GM23338 (cell line): ENCODE measurements at regions not wholly inside any gene's neighbourhood (a gene's known extent, or its start where the extent isn't known, plus 50 kb on each side); places are given as distances from the start of the nearest gene placed in this dataset.

Experiments
- ATAC-seq: fragments of 200-7000 bp; cut with Tn5 transposase; 3 replicates; pipeline ENCODE4 v1.9.1; 2020
- DNase-seq: peaks from one replicate; pipeline ENCODE4 v3.0.0-alpha.2; 2015; ENCODE audit warnings: low spot score
- H2AFZ ChIP-seq: fragments of 200-600 bp; sonication (generic); 2 replicates; pipeline ENCODE4 v1.8.0; 2016; ENCODE audit warnings: antibody characterized with exemption, mild to moderate bottlenecking, moderate library complexity
- H3F3A ChIP-seq: fragments of 200-600 bp; sonication (generic); replicated peaks from 2 replicates; pipeline ENCODE4 v1.8.0; 2017; ENCODE audit warnings: antibody characterized with exemption, mixed run types, low read depth
- H3K27ac ChIP-seq: fragments of 200-600 bp; sonication (generic); 2 replicates; pipeline ENCODE4 v1.6.1; 2016; ENCODE audit warnings: low read depth
- H3K27me3 ChIP-seq: fragments of 200-600 bp; sonication (generic); 2 replicates; pipeline ENCODE4 v1.8.0; 2016; ENCODE audit warnings: mild to moderate bottlenecking, mixed run types, moderate library complexity; ENCODE audit not compliant: insufficient read depth
- H3K36me3 ChIP-seq: fragments of 200-600 bp; sonication (generic); 2 replicates; pipeline ENCODE4 v1.8.0; 2016; ENCODE audit warnings: mild to moderate bottlenecking; ENCODE audit not compliant: insufficient read depth
- H3K4me1 ChIP-seq: fragments of 200-600 bp; sonication (generic); 2 replicates; pipeline ENCODE4 v1.8.0; 2016; ENCODE audit warnings: mild to moderate bottlenecking, moderate library complexity; ENCODE audit not compliant: insufficient read depth
- H3K4me2 ChIP-seq: fragments of 200-600 bp; sonication (generic); 2 replicates; pipeline ENCODE4 v1.7.1; 2017; ENCODE audit warnings: mixed run types
- H3K4me3 ChIP-seq: fragments of 200-600 bp; sonication (generic); 2 replicates; pipeline ENCODE4 v1.6.1; 2016; ENCODE audit warnings: mixed run types
- H3K79me2 ChIP-seq: fragments of 200-600 bp; sonication (generic); replicated peaks from 2 replicates; pipeline ENCODE4 v1.8.0; 2017; ENCODE audit warnings: mild to moderate bottlenecking; ENCODE audit not compliant: insufficient read depth
- H3K9me2 ChIP-seq: fragments of 200-600 bp; sonication (generic); 2 replicates; pipeline ENCODE4 v1.8.0; 2017; ENCODE audit not compliant: insufficient read depth
- H4K20me1 ChIP-seq: fragments of 200-600 bp; sonication (generic); replicated peaks from 2 replicates; pipeline ENCODE4 v1.8.0; 2017; ENCODE audit warnings: mild to moderate bottlenecking; ENCODE audit not compliant: insufficient read depth
- H3K27ac Mint-ChIP-seq: 2 replicates; pipeline ENCODE4 v1.8.0; 2020; ENCODE audit warnings: inconsistent platforms, mild to moderate bottlenecking, moderate library complexity, mixed read lengths
- H3K27me3 Mint-ChIP-seq: 3 replicates; pipeline ENCODE4 v1.8.0; 2022; ENCODE audit warnings: low read depth, mild to moderate bottlenecking, moderate library complexity, mixed read lengths, inconsistent platforms; ENCODE audit not compliant: insufficient read depth, poor library complexity
- H3K36me3 Mint-ChIP-seq: 3 replicates; pipeline ENCODE4 v1.8.0; 2021; ENCODE audit warnings: low read depth, mild to moderate bottlenecking, inconsistent platforms, moderate library complexity, mixed read lengths
- H3K4me1 Mint-ChIP-seq: 3 replicates; pipeline ENCODE4 v1.8.0; 2020; ENCODE audit warnings: mild to moderate bottlenecking, inconsistent platforms, mixed read lengths
- H3K4me3 Mint-ChIP-seq: 3 replicates; pipeline ENCODE4 v1.8.0; 2021; ENCODE audit warnings: moderate library complexity, mild to moderate bottlenecking, inconsistent platforms, mixed read lengths
- H3K9me3 Mint-ChIP-seq: 3 replicates; pipeline ENCODE4 v1.8.0; 2020; ENCODE audit warnings: moderate library complexity, mild to moderate bottlenecking, inconsistent platforms, mixed read lengths
- CREB1 ChIP-seq: fragments of 250-450 bp; sonication (Bioruptor Pico); IDR thresholded peaks from 2 replicates; pipeline ENCODE4 v1.5.0; 2020; ENCODE audit warnings: low read depth, mild to moderate bottlenecking, moderate library complexity
- CTCF ChIP-seq, 2 experiments: fragments of 200-600 bp in 1 of 2; sonication (generic) in 1 of 2; conservative IDR thresholded peaks; 2 replicates each; pipeline versions ENCODE4 v1.5.1 to v1.6.1; 2016 to 2017; ENCODE audit warnings: antibody characterized with exemption in 2 of 2, low read depth in 2 of 2, mild to moderate bottlenecking in 2 of 2, moderate library complexity in 1 of 2
- EZH2 ChIP-seq: fragments of 200-600 bp; sonication (generic); IDR thresholded peaks from one replicate; pipeline ENCODE4 v1.8.0; 2017; ENCODE audit warnings: antibody characterized with exemption, mild to moderate bottlenecking, low read depth; ENCODE audit not compliant: unreplicated experiment
- EZH2phosphoT487 ChIP-seq: fragments of 200-600 bp; sonication (generic); IDR thresholded peaks from one replicate; pipeline ENCODE4 v1.8.1; 2018; ENCODE audit warnings: antibody characterized with exemption; ENCODE audit not compliant: unreplicated experiment
- JUNB ChIP-seq: IDR thresholded peaks from one replicate; pipeline ENCODE4 v1.6.1; 2016; ENCODE audit warnings: antibody characterized with exemption; ENCODE audit not compliant: unreplicated experiment
- POLR2AphosphoS5 ChIP-seq: IDR thresholded peaks from 2 replicates; pipeline ENCODE4 v1.6.1; 2016; ENCODE audit warnings: antibody characterized with exemption, low read depth
- STAT1 ChIP-seq: IDR thresholded peaks from one replicate; pipeline ENCODE4 v1.6.1; 2016; ENCODE audit warnings: antibody characterized with exemption; ENCODE audit not compliant: unreplicated experiment
- ZNF114 ChIP-seq: fragments of 250-450 bp; sonication (Bioruptor Pico); IDR thresholded peaks from 2 replicates; pipeline ENCODE4 v1.5.0; 2020; ENCODE audit warnings: mild to moderate bottlenecking, moderate library complexity
- ZNF331 ChIP-seq: fragments of 250-450 bp; sonication (Bioruptor Pico); IDR thresholded peaks from 2 replicates; pipeline ENCODE4 v1.5.0; 2020; ENCODE audit warnings: low read depth, mild to moderate bottlenecking, moderate library complexity
- ZNF462 ChIP-seq: fragments of 250-450 bp; sonication (Bioruptor Pico); IDR thresholded peaks from 2 replicates; pipeline ENCODE4 v1.5.0; 2020; ENCODE audit warnings: mild to moderate bottlenecking, moderate library complexity

GRCh38 chr1:4084048-4084431, 184.0 kb upstream of the C1orf174 start:
- Mint-ChIP-seq H3K27ac (no peak overlapping the region), H3K27me3 (peaks cover 1% of the 10 kb centered on the region), H3K4me1 (no peaks in the 10 kb centered on the region), H3K9me3 (peaks cover 93% of the 10 kb centered on the region), H3K36me3 (peaks cover 16% of the 10 kb centered on the region), H3K4me3 (no peak overlapping the region)
- no peaks in the 10 kb centered on the region for H3K36me3 ChIP-seq
- DNase-seq (no peak), ATAC-seq (no peak)
- no peaks in the 10 kb centered on the region for H3K4me1 ChIP-seq
- no peak overlapping the region for H3K4me3 ChIP-seq
- H3K79me2 ChIP-seq, result no peaks in the 10 kb centered on the region
- H2AFZ ChIP-seq, result no peak overlapping the region
- no peaks in the 10 kb centered on the region for H3K27me3 ChIP-seq
- H3K27ac ChIP-seq, result no peak overlapping the region
- no peak for TF ChIP-seq ZNF114 (CRISPR knock-in tag)
- no peak for TF ChIP-seq JUNB
- no peak for TF ChIP-seq STAT1
- TF ChIP-seq ZNF331 (CRISPR knock-in tag), result no peak
- no peak for TF ChIP-seq EZH2phosphoT487
- no peak for TF ChIP-seq POLR2AphosphoS5
- no peak for TF ChIP-seq CTCF (conservative IDR thresholded peaks at IDR 0.05; ENCODE audit: low read depth in 2 of 2)
- H3K9me2 ChIP-seq, result no peaks in the 10 kb centered on the region
- H3F3A ChIP-seq, result no peaks in the 10 kb centered on the region
- H3K4me2 ChIP-seq, result no peak overlapping the region
- no peaks in the 10 kb centered on the region for H4K20me1 ChIP-seq

- ATAC-seq, result no peak
- Histone ChIP-seq H3K27me3 (no peaks in the 10 kb centered on the region), H3K4me3 (no peak overlapping the region)
Observed at GRCh38 chr1:4084446-4084845, 184.4 kb upstream of the C1orf174 start.

More at GRCh38 chr1:4084446-4084845, 184.4 kb upstream of the C1orf174 start:
- no peak for DNase-seq
- TF ChIP-seq POLR2AphosphoS5 (no peak), ZNF462 (no peak), EZH2phosphoT487 (no peak), EZH2 (no peak), CTCF (conservative IDR thresholded peaks at IDR 0.05; ENCODE audit: low read depth in 2 of 2) (no peak), ZNF114 (CRISPR knock-in tag) (no peak), CREB1 (no peak), STAT1 (no peak), ZNF331 (CRISPR knock-in tag) (no peak)
- no peaks in the 10 kb centered on the region for H3K36me3 ChIP-seq
- Mint-ChIP-seq H3K27me3 (peaks cover 1% of the 10 kb centered on the region), H3K9me3 (peaks cover 93% of the 10 kb centered on the region), H3K4me3 (no peak overlapping the region), H3K4me1 (no peaks in the 10 kb centered on the region), H3K27ac (no peak overlapping the region), H3K36me3 (peaks cover 15% of the 10 kb centered on the region)
- no peaks in the 10 kb centered on the region for H3F3A ChIP-seq
- no peak overlapping the region for H2AFZ ChIP-seq
- H3K27ac ChIP-seq, result no peak overlapping the region
- H3K9me2 ChIP-seq, result no peaks in the 10 kb centered on the region
- H3K4me1 ChIP-seq, result no peaks in the 10 kb centered on the region
- no peak overlapping the region for H3K4me2 ChIP-seq
- no peaks in the 10 kb centered on the region for H4K20me1 ChIP-seq
- no peaks in the 10 kb centered on the region for H3K79me2 ChIP-seq
